ENCODE measurements at regions not wholly inside any gene's neighbourhood (a gene's known extent, or its start where the extent isn't known, plus 50 kb on each side); places are given as distances from the start of the nearest gene placed in this dataset.

- Histone ChIP-seq H3K9me3 (ENCODE audit: control insufficient read depth, low read length) (no peaks in the 10 kb centered on the region), H3K4me2 (ENCODE audit: low read length) (no peak overlapping the region), H3K36me3 (ENCODE audit: control insufficient read depth, insufficient read depth, low read length) (no peaks in the 10 kb centered on the region), H3K4me1 (no peaks in the 10 kb centered on the region), H3K79me2 (no peaks in the 10 kb centered on the region), H3K27ac (no peak overlapping the region), H3K9ac (no peak overlapping the region), H2AFZ (no peak overlapping the region), H3K27me3 (ENCODE audit: control insufficient read depth, insufficient read depth, low read length) (no peaks in the 10 kb centered on the region), H3K4me3 (ENCODE audit: low read depth, low read length) (no peak overlapping the region)
- no peak for TF ChIP-seq CTCF (IDR thresholded peaks at IDR 0.05)
These were observed 315.5 kb upstream of the NPVF start for GRCh38 chr7:25543798-25544197.

GRCh38 chr7:25544254-25544653, 316.0 kb upstream of the NPVF start:
- no peak overlapping the region for H3K4me2 ChIP-seq (ENCODE audit: low read length)
- no peaks in the 10 kb centered on the region for H3K27me3 ChIP-seq (ENCODE audit: control insufficient read depth, insufficient read depth, low read length)

GRCh38 chr7:25545124-25546008, 317.1 kb upstream of the NPVF start:
- H3K79me2 ChIP-seq, result no peaks in the 10 kb centered on the region
- H3K4me3 ChIP-seq (ENCODE audit: low read depth, low read length), result no peak overlapping the region
- H3K36me3 ChIP-seq (ENCODE audit: control insufficient read depth, insufficient read depth, low read length), result no peaks in the 10 kb centered on the region
- H3K4me2 ChIP-seq (ENCODE audit: low read length), result no peak overlapping the region
- no peak overlapping the region for H3K9ac ChIP-seq
- no peak for TF ChIP-seq CTCF (IDR thresholded peaks at IDR 0.05)
- no peaks in the 10 kb centered on the region for H3K4me1 ChIP-seq
- H3K9me3 ChIP-seq (ENCODE audit: control insufficient read depth, low read length), result no peaks in the 10 kb centered on the region
- H3K27ac ChIP-seq, result no peak overlapping the region
- H3K27me3 ChIP-seq (ENCODE audit: control insufficient read depth, insufficient read depth, low read length), result no peaks in the 10 kb centered on the region
- H2AFZ ChIP-seq, result no peak overlapping the region

More at GRCh38 chr7:25544254-25544653, 316.0 kb upstream of the NPVF start:
- H3K79me2 ChIP-seq, result no peaks in the 10 kb centered on the region
- H3K4me1 ChIP-seq, result no peaks in the 10 kb centered on the region
- H3K36me3 ChIP-seq (ENCODE audit: control insufficient read depth, insufficient read depth, low read length), result no peaks in the 10 kb centered on the region
- H2AFZ ChIP-seq, result no peak overlapping the region
- TF ChIP-seq CTCF (IDR thresholded peaks at IDR 0.05), result no peak
- H3K27ac ChIP-seq, result no peak overlapping the region
- no peak overlapping the region for H3K4me3 ChIP-seq (ENCODE audit: low read depth, low read length)
- H3K9ac ChIP-seq, result no peak overlapping the region
- no peaks in the 10 kb centered on the region for H3K9me3 ChIP-seq (ENCODE audit: control insufficient read depth, low read length)

GRCh38 chr7:25546306-25546705, 318.0 kb upstream of the NPVF start:
- H3K9ac ChIP-seq, result no peak overlapping the region
- no peaks in the 10 kb centered on the region for H3K79me2 ChIP-seq
- H3K4me3 ChIP-seq (ENCODE audit: low read depth, low read length), result no peak overlapping the region
- H3K27ac ChIP-seq, result no peak overlapping the region
- H2AFZ ChIP-seq, result no peak overlapping the region
- H3K36me3 ChIP-seq (ENCODE audit: control insufficient read depth, insufficient read depth, low read length), result no peaks in the 10 kb centered on the region
- no peaks in the 10 kb centered on the region for H3K4me1 ChIP-seq
- no peaks in the 10 kb centered on the region for H3K27me3 ChIP-seq (ENCODE audit: control insufficient read depth, insufficient read depth, low read length)
- H3K4me2 ChIP-seq (ENCODE audit: low read length), result no peak overlapping the region
- H3K9me3 ChIP-seq (ENCODE audit: control insufficient read depth, low read length), result no peaks in the 10 kb centered on the region
- TF ChIP-seq CTCF (IDR thresholded peaks at IDR 0.05), result no peak
